Erythroblast (primary cell): ENCODE measurements at regions not wholly inside any gene's neighbourhood (a gene's known extent, or its start where the extent isn't known, plus 50 kb on each side); places are given as distances from the start of the nearest gene placed in this dataset.

Experiments used
- GATA1 ChIP-seq: IDR thresholded peaks from 2 replicates; pipeline ENCODE4 v1.6.1; 2011; ENCODE audit warnings: low read depth, mild to moderate bottlenecking, control low read depth, low read length, moderate library complexity
- POLR2A ChIP-seq: IDR thresholded peaks from 2 replicates; pipeline ENCODE4 v1.6.1; 2011; ENCODE audit warnings: mild to moderate bottlenecking, low read length

- TF ChIP-seq GATA1 (no peak), POLR2A (no peak)
These were observed 399.3 kb downstream of the HAO1 start for GRCh38 chr20:7540923-7541322.
